NCI-H1105 (cell line): ENCODE measurements at regions not wholly inside any gene's neighbourhood (a gene's known extent, or its start where the extent isn't known, plus 50 kb on each side); places are given as distances from the start of the nearest gene placed in this dataset.

Experiments
- DNase-seq: peaks from one replicate; lab custom pipeline; 2025; lab: John Stamatoyannopoulos, UW

DNA sequence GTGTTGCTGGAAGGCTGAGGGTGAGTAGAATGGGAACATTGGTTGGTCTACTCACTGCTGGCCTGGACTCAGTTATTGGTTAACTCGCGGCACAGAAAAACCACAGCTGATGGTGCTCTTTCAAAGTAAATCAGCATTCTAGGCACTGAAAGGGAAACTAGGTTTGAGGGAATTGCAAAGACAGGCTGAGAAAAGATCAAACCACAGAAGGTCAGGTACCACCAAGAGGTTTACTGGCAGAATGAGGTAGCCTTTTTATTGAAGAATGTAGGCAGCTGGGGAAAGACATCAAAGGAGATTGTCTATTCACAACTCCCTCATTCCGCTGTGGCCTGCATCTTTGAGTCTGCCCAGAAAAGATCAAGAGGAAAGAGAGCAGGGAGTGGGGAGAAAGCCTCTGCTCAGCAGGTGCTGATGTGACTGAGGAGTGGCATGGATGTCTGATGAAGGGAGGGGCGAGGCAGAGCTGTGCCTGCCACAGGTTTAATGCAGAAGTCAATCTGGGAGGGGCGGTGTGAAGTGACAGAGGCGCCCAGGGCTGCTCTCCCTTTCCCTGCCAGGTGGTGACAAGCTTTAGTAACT is 255.5 kb downstream of the MAN2A1 start:
- no peak for DNase-seq

DNA sequence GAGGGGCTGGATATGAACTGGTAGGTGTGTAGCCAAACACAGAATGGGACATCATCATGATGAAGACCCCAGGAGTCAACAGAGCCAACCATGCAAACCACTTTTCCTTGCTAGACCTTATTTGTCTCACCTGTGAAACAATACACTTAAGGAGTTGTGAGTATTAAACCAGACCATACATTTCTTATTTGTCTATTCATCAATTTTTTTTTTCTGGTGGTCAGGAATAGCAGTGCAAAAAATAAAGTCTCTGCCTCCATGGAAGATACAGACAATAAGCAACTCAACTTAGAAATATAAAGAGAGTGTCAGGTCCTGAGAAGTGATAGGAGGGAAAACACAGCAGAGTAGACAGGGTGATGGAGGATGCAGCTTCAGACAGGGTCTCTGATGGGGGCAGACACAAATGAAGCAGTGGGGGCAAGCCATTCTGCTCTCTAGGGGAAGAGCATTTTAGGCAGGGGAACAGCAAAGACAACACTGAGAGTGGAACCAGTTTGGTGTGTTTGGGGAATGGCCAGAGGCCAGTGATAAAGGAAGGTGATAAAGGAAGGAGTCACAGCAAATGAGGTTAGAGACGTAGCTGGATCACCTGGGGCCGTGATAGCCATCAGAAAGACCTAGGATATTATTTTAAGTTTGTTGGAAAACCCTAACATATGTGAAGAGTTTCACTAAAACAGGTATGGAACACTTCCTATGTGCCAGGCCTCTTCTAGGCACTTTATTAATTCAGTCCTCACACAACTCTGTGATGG is 256.2 kb downstream of the MAN2A1 start:
- no peak for DNase-seq

GRCh38 chr5:109946610-109947009 is 256.9 kb downstream of the MAN2A1 start:
- no peak for DNase-seq

DNA sequence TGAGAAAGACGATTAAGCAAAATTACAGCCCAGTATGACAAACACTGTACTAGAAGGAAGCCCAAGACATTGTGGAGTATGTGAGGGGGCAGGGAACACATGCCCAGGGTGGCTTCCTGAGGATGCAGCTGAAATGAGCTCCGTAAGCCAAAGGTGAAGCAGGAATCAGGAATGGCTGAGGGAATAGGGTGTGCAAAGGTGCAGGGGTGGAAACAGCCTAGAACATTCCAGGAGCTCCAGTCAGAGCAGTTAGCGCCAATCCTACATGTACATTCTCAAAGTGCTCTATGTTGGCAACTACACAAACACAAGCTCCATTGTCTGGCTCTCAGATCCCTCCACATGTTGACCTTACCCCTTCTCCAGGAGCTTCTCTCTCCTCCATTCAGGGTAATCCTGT is 257.9 kb downstream of the MAN2A1 start:
- DNase-seq, result no peak

- no peak for DNase-seq
Observed at GRCh38 chr5:109950634-109951033, 260.9 kb downstream of the MAN2A1 start.

DNA sequence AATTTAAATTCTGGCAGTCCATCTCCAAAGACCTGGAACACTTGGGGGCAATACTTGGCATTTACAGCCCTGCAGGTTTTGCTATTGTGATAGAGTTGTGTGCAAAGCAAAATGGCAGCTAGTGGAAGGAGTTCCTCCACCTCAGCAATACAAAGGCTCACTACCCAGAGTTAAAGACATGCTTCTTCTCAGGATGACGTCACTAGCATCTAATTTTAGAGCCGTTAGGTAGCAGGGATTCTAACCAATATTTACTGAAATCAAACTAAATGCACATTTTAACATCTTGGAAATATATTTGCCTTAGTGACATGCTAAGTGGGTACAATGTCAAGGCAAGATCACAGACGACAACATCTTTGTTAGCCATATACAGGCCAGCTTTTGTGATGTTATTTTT is 261.6 kb downstream of the MAN2A1 start:
- no peak for DNase-seq

DNA sequence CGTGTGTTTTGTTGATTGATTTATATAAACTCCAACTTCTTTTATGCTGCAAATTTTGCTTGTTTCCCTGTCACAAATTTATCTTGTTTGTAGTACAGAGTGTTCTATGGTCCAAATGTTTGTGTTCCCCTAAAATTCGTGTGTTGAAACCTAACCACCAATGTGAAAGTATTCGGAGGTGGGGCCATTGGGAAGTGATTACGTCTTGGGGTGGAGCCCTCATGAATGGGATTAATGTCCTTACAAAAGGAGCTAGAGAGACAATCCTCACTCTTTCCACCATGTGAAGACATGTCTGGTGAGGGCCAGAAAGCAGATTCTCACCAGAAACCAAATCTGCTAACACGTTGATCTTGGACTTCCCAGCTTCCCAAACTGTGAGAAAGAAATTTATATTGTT is 262.0 kb downstream of the MAN2A1 start:
- DNase-seq, result no peak

DNA sequence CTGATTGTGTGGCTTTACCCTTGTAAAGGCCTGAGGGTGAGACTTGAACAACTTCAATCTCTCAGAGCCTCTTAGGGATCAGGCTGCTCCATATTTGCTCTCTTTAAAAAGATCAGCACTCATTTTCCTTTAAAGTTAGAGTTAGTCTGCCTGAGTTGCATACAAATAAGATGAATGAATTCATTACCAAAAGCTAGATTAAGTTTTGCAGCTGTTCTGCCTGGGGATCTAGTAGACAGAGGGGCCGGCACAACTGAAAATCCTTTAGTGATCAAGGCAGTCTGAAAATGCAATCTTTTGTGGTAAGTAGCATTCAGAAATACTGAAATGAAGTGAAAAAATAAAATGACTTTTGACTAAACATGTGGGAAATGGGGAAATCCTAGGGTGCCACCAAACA is 264.0 kb downstream of the MAN2A1 start:
- no peak for DNase-seq

DNA sequence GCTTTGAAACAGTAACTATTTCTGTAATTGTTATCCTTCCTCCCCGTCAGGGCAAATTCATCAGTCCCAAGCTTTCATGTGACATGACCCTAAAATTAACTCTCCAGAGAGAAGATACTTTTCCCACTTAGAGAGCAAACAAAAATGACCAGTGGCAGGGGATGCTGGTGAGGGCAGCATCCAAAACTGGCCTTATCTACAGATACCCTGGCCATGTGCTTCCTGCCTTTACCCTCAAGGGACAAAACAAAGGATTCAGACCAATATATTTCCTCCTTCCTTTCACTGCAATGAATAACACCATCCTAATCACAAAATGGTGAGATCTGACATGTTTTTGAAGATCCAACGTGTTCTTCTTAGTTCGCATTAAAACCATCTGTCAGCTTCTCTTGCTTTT is 267.2 kb downstream of the MAN2A1 start:
- DNase-seq, result no peak

DNA sequence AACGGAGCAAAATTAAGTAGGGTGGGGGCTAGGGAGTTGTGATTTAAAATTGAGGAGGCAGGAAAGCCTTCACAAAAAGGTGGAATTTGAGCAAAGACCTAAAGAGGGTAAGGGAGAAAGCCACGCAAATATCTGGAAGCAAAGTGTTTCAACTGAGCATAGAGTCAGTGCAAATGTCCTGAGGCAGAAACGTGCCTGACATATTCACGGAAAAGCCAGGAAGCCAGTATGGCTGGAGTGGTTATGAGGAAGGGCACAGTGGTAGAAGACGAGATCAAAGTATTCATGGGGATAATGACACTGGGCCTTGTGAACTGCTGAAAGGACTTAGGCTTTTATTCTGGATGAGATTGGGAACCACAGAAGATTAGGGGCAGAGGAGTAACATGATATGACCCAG is 268.4 kb downstream of the MAN2A1 start:
- DNase-seq, result no peak

DNA sequence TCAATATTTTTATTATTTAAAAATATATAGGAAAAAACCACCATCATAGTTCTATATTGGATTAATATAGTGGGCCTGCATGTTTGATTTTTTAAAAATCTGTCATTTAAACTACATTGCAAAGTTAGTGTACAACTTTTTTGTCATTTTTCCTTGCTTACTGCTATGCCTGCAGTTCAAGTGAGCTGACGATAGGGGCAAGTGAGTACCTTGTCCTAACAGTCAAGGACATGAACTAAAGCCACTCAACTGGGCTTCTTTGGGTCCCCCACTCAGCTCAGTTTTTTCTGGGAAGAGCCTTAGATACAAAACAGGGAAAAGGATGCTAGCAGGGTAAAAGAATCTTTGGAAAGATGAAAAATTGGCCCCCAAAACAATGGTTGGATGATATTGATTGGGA is 269.9 kb downstream of the MAN2A1 start:
- no peak for DNase-seq

GRCh38 chr5:109961751-109962150 is 272.0 kb downstream of the MAN2A1 start:
- no peak for DNase-seq

DNA sequence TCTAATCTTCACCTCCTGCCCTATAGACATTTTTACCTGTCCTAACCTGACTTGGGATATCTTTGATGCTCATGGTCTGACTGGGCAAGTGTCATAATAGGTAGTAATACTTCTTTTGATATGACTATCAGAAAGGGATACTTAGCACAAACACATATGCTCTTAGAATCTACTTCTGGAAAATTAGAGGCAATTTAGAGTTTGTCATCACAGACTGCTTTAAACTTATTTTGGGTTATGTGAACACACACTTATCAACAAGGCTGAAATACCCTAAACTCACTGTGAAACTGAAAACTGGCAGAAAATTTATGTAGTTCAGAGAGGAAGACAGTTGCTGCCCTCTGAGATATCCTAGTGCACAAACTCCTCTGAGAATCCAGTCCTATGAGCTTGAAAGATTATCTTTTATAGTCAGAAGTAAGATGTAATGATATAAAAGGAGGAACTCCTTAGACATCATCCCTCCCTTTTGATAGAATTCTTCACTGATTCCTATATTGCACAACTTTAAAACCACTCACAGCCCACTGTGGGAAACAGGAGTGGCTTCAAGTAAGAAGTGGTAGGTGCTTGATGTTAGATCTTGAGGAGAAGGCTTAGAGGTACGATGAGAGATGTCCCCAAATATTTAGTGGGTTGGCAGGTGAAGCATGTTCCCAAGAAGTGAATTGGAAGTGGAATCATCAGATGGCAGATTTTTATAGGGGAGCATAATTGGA is 273.3 kb downstream of the MAN2A1 start:
- no peak for DNase-seq

- no peak for DNase-seq
Observed at GRCh38 chr5:109964136-109964535, 274.4 kb downstream of the MAN2A1 start.

DNA sequence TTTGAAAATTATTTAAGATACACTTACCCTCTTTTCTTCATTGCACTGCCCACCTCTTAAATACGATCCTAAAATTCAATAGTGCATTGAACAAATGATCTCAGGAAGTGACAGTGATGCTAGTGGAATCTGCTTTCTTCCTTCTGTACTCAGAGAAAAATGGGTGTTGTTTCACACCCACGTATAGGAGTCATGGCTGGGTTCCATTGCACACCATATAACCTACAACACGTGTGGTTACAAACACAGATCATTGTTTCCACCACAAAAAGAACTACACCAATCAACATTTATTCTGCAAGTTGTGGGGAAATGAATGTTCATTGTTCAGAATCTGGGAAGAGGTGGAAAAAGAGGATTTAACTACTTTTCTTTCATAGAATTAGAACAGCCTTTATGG is 275.9 kb downstream of the MAN2A1 start:
- no peak for DNase-seq

DNA sequence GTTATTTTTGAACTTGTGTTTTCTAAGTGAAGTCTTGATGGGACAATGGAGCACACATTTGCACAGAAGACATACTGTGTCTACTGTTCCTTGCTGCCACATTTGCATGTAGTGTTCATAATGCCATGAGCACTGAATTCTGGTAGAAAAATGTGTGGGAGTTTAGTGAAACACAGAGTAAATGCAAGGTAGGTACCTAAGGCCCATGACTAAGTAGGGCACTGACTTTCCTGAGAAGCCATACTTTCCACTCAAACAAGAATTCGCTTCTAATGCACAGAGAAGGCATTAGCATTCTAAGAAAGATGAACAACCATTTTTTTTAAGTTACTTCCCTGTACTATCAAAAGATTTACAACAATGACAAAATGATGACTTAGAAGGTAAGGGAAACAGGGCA is 282.2 kb downstream of the MAN2A1 start:
- DNase-seq, result no peak

DNA sequence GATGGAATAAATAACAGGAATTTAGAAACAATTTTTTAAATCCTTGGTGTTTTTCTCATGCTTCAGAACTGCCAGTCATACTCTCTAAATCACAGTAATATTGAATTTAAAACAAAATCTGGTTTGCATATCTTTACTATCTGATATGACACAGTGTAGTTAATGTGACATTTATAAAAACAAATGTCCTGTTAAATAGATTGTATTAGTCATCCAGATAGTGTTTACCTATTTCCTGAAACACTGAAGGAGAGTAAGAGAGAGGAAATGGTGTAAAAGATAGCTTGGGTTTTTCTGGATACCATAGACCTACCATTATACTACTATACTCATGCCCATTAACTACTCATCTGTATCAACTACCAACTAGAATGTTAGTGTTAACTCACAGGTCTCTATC is 292.3 kb downstream of the MAN2A1 start:
- no peak for DNase-seq

DNA sequence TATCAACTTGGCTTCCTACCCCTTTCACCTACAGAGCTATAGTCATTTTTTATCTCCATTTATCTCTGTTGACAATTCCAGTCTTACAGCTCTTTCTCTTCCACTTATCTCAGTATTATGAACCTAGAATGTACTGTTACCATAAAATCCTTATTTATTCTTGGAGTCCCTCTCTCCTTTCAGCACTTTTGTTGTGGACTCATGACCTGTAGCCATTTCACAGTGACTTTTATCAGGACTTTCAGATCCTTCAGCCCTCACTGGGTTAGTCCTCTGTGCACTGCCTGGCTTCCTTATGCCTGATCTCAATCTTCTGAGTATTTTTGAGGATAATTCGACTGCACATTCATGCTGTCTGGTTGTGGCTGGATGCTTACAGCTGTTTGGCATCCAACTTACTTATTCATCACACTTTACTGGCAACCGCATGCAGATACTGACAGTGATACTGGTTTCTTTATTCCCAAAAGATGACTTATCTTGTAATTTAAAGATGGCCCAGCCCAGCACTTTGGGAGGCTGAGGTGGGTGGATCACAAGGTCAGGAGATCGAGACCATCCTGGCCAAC is 293.3 kb downstream of the MAN2A1 start:
- no peak for DNase-seq

GRCh38 chr5:109986726-109987125 is 297.0 kb downstream of the MAN2A1 start:
- no peak for DNase-seq

- no peak for DNase-seq
Observed at GRCh38 chr5:109987355-109987754, 297.6 kb downstream of the MAN2A1 start.

GRCh38 chr5:109987970-109988369 is 298.2 kb downstream of the MAN2A1 start:
- DNase-seq, result no peak

DNA sequence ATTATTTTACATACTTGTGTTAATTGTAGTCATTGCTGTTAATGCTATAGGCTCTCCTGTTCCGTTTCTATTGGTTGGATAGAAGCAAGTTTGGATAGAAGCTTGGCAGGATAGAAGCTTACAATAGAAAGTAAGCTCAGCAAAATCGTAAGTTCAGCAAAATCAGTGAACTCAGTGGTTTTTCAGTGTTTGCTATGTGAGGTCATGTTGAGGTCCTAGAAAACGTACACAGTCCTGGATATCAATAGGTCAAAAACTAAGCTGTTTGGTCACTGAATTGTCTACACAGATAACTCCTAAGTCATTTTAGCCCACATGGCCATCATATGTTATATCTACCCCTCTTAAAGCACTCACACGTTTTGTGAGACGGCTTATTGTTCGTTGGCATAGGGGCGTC is 299.4 kb downstream of the MAN2A1 start:
- DNase-seq, result no peak
